Stomach (tissue), 4 donors: ENCODE measurements at regions not wholly inside any gene's neighbourhood (a gene's known extent, or its start where the extent isn't known, plus 50 kb on each side); places are given as distances from the start of the nearest gene placed in this dataset.

Experiments used
- POLR2A ChIP-seq, 4 donors: fragments of 450-650 bp; IDR thresholded peaks; one replicate each; pipeline ENCODE4 v1.6.1; 2016; ENCODE audit warnings: antibody characterized with exemption in 4 of 4, control low read depth in 2 of 4, mild to moderate bottlenecking in 1 of 4, moderate library complexity in 1 of 4
- TF ChIP-seq, protein P1 (sequence below), 7 experiments: fragments of 450-650 bp in 4 of 7; fragments of 200-600 bp in 3 of 7; sonication (generic) in 3 of 7; IDR thresholded peaks; one replicate each; pipeline ENCODE4 v1.5.1; 2016 to 2019; ENCODE audit warnings: antibody characterized with exemption in 7 of 7, control low read depth in 2 of 7, mild to moderate bottlenecking in 1 of 7

GRCh38 chr6:167546611-167547327 lies 221.9 kb downstream of the TTLL2 start:
- TF ChIP-seq POLR2A (IDR thresholded peaks at IDR 0.05), result no peak
- TF ChIP-seq, protein P1, sequence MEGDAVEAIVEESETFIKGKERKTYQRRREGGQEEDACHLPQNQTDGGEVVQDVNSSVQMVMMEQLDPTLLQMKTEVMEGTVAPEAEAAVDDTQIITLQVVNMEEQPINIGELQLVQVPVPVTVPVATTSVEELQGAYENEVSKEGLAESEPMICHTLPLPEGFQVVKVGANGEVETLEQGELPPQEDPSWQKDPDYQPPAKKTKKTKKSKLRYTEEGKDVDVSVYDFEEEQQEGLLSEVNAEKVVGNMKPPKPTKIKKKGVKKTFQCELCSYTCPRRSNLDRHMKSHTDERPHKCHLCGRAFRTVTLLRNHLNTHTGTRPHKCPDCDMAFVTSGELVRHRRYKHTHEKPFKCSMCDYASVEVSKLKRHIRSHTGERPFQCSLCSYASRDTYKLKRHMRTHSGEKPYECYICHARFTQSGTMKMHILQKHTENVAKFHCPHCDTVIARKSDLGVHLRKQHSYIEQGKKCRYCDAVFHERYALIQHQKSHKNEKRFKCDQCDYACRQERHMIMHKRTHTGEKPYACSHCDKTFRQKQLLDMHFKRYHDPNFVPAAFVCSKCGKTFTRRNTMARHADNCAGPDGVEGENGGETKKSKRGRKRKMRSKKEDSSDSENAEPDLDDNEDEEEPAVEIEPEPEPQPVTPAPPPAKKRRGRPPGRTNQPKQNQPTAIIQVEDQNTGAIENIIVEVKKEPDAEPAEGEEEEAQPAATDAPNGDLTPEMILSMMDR (IDR thresholded peaks at IDR 0.05), result no peak
